Panc1 (cell line): ENCODE measurements at regions not wholly inside any gene's neighbourhood (a gene's known extent, or its start where the extent isn't known, plus 50 kb on each side); places are given as distances from the start of the nearest gene placed in this dataset.
A peak's percentile ranks its signal among the peaks of the same experiment; 100 is the strongest.

Experiments
- ATAC-seq: fragments of 200-7000 bp; cut with Tn5 transposase; 2 replicates; pipeline ENCODE4 v1.9.1; 2020; ENCODE audit warnings: mild to moderate bottlenecking, moderate library complexity
- BruUV-seq: library from RNA; stranded (reverse); fragments of 400-500 nt; replicated peaks from 2 replicates; lab custom pipeline; 2021; lab: Mats Ljungman, UMichigan
- CTCF ChIA-PET: fragments of 300-600 bp; sonication (Branson Sonifier 250); formaldehyde crosslinking; loops from one replicate; lab custom pipeline; 2022; ENCODE audit warnings: antibody characterized with exemption; lab: Charles Lee
- POLR2A ChIA-PET: fragments of 300-600 bp; sonication (Branson Sonifier 250); formaldehyde crosslinking; loops from one replicate; lab custom pipeline; 2022; ENCODE audit warnings: antibody characterized with exemption; lab: Charles Lee
- DNase-seq: peaks from one replicate; pipeline ENCODE4 v3.0.0-alpha.2; 2010; ENCODE audit warnings: low read depth, low spot score
- H3K27ac ChIP-seq: 2 replicates; pipeline ENCODE4 v1.5.1; 2011; ENCODE audit warnings: mild to moderate bottlenecking, low read length, inconsistent platforms
- H3K27me3 ChIP-seq: fragments of 200-500 bp; sonication (Bioruptor generic); 2 replicates; pipeline ENCODE4 v1.6.0; 2014; ENCODE audit warnings: low read length, inconsistent platforms; ENCODE audit not compliant: control insufficient read depth, insufficient read depth
- H3K36me3 ChIP-seq: fragments of 200-500 bp; sonication (Bioruptor generic); 2 replicates; pipeline ENCODE4 v1.5.1; 2014; ENCODE audit warnings: inconsistent platforms, mild to moderate bottlenecking, low read length, moderate library complexity; ENCODE audit not compliant: control insufficient read depth, insufficient read depth
- H3K4me1 ChIP-seq: 2 replicates; pipeline ENCODE4 v1.5.1; 2011; ENCODE audit warnings: inconsistent platforms, mild to moderate bottlenecking, low read length, moderate library complexity; ENCODE audit not compliant: control insufficient read depth, insufficient read depth
- H3K4me3 ChIP-seq, 2 experiments: 2 replicates each; pipeline ENCODE4 v1.5.1; 2011 to 2012; ENCODE audit warnings: low read depth in 2 of 2, low read length in 2 of 2, mild to moderate bottlenecking in 2 of 2, inconsistent platforms in 1 of 2, moderate library complexity in 1 of 2
- H3K9me3 ChIP-seq: fragments of 200-500 bp; sonication (Bioruptor generic); 2 replicates; pipeline ENCODE4 v1.5.1; 2014; ENCODE audit warnings: low read depth, mild to moderate bottlenecking, inconsistent platforms, low read length, moderate library complexity; ENCODE audit not compliant: control insufficient read depth, insufficient read depth
- CTCF ChIP-seq: fragments of 450-650 bp; IDR thresholded peaks from 2 replicates; pipeline ENCODE4 v1.5.1; 2017; ENCODE audit warnings: mild to moderate bottlenecking
- POLR2AphosphoS5 ChIP-seq: IDR thresholded peaks from 2 replicates; pipeline ENCODE4 v1.6.1; 2012; ENCODE audit warnings: mild to moderate bottlenecking, low read depth, low read length, moderate library complexity
- SIN3A ChIP-seq: IDR thresholded peaks from 2 replicates; pipeline ENCODE4 v1.6.1; 2012; ENCODE audit warnings: low read depth, mild to moderate bottlenecking, low read length, moderate library complexity, borderline replicate concordance; ENCODE audit not compliant: insufficient read depth
- TCF7L2 ChIP-seq: IDR thresholded peaks from 2 replicates; pipeline ENCODE4 v1.6.1; 2011; ENCODE audit warnings: mild to moderate bottlenecking, low read depth, low read length, inconsistent platforms
- in situ Hi-C: cut with HindIII; loops from 2 replicates; pipeline ENCODE4 v1.10.0; 2016; ENCODE audit warnings: low sequenced_read_pairs, low pct_unique_long_range_greater_than_20kb
- intact Hi-C: fragments of 100-400 bp; cut with micrococcal nuclease; formaldehyde crosslinking; loops from one replicate; pipeline ENCODE4 v1.10.0; 2022; ENCODE audit not compliant: unreplicated experiment
- TF ChIP-seq, protein P1 (sequence below), 2 experiments: IDR thresholded peaks; 2 replicates each; pipeline ENCODE4 v1.6.1; 2011 to 2012; ENCODE audit warnings: low read depth in 2 of 2, control low read depth in 1 of 2, low read length in 1 of 2, mild to moderate bottlenecking in 1 of 2, moderate library complexity in 1 of 2; ENCODE audit not compliant: insufficient read depth in 1 of 2

DNA sequence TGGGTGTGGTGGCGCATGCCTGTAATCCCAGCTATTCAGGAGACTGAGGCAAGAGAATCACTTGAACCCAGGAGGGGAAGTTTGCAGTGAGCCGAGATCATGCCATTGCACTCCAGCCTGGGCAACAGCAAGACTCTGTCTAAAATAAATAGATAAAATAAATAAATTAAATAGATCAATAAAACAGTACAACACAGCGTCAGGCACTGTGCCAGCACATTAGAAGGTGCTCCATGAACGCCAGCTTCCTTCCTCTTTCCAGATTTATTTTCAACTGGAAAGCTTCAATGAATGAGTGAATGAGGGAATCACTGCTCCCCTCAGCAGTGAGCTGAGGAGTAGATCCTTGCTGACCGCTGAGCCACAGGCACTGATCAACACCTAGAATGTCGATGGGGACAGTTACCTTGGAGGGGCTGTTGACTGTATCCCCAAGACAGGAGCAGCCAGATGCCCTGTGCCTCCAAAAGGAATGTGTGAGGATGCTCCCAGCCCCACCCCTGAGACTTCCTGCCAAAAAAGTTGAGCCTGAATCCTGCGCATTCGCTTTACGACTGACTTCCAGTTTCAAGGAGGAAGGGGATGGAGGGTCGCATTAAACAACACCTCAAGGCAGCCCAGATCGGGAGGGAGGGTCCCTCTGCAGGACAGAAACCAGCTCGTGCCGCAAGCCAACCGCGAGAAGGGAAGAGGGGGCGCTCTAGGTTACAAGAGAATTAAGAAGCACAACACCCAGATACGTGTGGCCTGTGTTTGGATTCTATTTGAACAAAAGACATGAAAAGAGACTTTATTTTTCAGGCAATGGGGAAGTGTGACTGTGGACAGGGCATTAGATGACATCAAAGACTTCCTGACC, 54.0 kb upstream of the CNOT6 start:
- in situ Hi-C loops (no loop called here), intact Hi-C loops (no loop called here)
- H3K27ac ChIP-seq: no peak overlapping the region
- H3K4me1 ChIP-seq: no peaks in the 10 kb centered on the region; the same call in 1 of the 2 replicates
- no peak overlapping the region for H3K4me3 ChIP-seq
- POLR2A ChIA-PET: no interaction called here
- no peak for DNase-seq
- CTCF ChIA-PET: no interaction called here
- ATAC-seq: no peak
- TF ChIP-seq TCF7L2 (no peak), SIN3A (no peak), CTCF (no peak), POLR2AphosphoS5 (no peak)
- TF ChIP-seq, protein P1, sequence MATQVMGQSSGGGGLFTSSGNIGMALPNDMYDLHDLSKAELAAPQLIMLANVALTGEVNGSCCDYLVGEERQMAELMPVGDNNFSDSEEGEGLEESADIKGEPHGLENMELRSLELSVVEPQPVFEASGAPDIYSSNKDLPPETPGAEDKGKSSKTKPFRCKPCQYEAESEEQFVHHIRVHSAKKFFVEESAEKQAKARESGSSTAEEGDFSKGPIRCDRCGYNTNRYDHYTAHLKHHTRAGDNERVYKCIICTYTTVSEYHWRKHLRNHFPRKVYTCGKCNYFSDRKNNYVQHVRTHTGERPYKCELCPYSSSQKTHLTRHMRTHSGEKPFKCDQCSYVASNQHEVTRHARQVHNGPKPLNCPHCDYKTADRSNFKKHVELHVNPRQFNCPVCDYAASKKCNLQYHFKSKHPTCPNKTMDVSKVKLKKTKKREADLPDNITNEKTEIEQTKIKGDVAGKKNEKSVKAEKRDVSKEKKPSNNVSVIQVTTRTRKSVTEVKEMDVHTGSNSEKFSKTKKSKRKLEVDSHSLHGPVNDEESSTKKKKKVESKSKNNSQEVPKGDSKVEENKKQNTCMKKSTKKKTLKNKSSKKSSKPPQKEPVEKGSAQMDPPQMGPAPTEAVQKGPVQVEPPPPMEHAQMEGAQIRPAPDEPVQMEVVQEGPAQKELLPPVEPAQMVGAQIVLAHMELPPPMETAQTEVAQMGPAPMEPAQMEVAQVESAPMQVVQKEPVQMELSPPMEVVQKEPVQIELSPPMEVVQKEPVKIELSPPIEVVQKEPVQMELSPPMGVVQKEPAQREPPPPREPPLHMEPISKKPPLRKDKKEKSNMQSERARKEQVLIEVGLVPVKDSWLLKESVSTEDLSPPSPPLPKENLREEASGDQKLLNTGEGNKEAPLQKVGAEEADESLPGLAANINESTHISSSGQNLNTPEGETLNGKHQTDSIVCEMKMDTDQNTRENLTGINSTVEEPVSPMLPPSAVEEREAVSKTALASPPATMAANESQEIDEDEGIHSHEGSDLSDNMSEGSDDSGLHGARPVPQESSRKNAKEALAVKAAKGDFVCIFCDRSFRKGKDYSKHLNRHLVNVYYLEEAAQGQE (IDR thresholded peaks at IDR 0.05; ENCODE audit: insufficient read depth in 1 of 2, low read depth in 2 of 2, low read length in 1 of 2): no peak
- no peaks in the 10 kb centered on the region for H3K9me3 ChIP-seq
- no peaks in the 10 kb centered on the region for H3K36me3 ChIP-seq
- BruUV-seq: no TSS peak
- no peaks in the 10 kb centered on the region for H3K27me3 ChIP-seq

GRCh38 chr5:180441564-180442051, 52.6 kb upstream of the CNOT6 start:
- no TSS peak for BruUV-seq
- in situ Hi-C loops: no loop called here
- Histone ChIP-seq H3K27ac (no peak overlapping the region), H3K36me3 (no peaks in the 10 kb centered on the region), H3K4me3 (peak overlapping the region; percentile 3 to 19; a peak in 2 of 4 replicates), H3K9me3 (no peaks in the 10 kb centered on the region), H3K27me3 (no peaks in the 10 kb centered on the region), H3K4me1 (no peaks in the 10 kb centered on the region; the same call in 1 of the 2 replicates)
- ChIA-PET POLR2A (interaction anchor here (0.6 kb wide), 1 partner anchor 13 kb away, joined by 4 read pairs; no protein-coding TSS in a partner anchor), CTCF (no interaction called here)
- intact Hi-C loops: no loop called here
- peak; percentile 60; the same call in 1 of the 2 replicates for ATAC-seq
- no peak for DNase-seq
- TF ChIP-seq CTCF: no peak
- no peak for TF ChIP-seq POLR2AphosphoS5
- TF ChIP-seq TCF7L2: no peak
- TF ChIP-seq, protein P1 (IDR thresholded peaks at IDR 0.05; ENCODE audit: insufficient read depth in 1 of 2, low read depth in 2 of 2, low read length in 1 of 2): no peak
- TF ChIP-seq SIN3A: no peak
